Left hindlimb (tissue), 1 donor: ENCODE measurements at regions not wholly inside any gene's neighbourhood (a gene's known extent, or its start where the extent isn't known, plus 50 kb on each side); places are given as distances from the start of the nearest gene placed in this dataset.
"Not testable (repeated sequence)": the region's sequence is repeated elsewhere in the genome, so short reads cannot be mapped to it uniquely, and the experiment has no call there.

ENCODE experiments used
- DNase-seq: peaks from one replicate; pipeline ENCODE4 v3.0.0-alpha.2; 2018

DNA sequence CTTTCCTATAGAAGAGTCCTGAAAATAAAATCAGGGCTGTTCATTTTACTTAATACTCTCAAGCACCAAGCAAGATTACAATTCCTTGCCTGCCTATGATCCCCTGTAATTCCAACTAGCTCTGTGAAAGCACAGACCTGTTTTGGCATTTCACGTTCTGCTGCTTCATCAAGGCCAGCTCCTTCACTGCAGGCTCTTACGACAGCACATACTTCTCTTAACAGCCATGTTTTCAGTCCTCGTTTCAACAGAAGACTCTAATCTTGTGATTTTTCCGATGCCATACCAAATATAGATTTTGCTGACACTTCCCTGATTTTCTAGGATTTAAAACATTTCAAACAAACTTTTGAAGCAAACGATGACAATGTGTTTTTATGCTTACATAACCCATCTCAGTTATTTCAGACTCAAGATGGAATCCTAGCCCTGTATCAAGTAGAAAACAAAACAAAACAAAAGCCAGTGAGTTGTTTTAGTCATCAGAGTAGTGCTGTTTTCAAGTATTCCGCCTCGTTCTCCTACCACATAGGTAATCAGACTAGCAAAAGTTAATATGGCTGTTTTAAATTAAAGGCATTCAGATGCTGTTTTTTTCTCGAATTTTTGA, 616.5 kb upstream of the CITED2 start:
- DNase-seq, result no peak

DNA sequence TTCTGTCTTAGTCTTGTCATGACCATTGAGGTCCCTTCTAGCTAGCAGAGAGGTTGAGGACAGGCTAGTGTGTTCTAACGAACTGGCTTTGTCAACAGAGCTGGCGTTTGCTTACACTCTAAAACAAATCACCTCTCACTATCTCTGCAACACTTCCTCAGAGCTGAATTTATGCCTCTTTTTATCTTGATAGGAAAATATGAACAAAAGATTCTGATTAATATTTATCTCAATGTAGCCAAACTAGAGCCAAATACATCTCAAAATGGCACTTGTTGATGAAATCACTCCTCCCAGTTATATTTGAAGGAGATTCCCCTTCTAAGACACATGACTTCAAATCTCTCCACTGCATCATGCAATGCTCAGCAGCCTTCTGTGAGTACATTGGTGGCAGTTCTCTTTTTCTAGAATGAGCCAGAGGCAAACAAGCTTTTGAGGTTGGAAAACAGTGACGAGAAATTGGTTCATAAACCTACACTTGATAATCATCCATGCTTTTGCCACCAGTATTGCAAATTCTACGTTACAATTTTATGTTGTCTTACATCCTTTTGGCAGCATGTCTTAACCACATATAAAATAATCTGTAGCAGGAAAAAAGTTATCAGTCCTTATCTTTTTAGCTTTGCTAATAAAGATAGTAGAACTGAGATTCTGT, 615.7 kb upstream of the CITED2 start:
- no peak for DNase-seq

DNA sequence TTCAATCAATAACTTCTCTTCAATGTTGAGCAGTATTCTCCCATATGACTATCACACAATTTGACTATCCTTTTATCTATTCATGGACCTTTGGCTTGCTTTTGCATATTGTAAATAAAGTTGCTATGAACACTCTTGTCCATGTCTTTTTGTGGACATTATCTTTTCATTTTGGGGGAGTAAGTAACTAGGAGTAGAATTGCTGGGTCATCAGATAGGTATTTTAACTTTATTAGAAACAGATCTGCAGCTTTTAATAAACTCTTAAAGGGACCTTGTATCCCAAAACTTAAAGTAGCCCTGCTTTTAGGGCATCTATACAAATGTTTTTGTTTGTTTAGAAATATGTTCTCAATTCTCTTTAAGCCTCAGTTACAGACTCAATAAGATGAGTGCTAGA, 614.2 kb upstream of the CITED2 start:
- DNase-seq, result no peak

DNA sequence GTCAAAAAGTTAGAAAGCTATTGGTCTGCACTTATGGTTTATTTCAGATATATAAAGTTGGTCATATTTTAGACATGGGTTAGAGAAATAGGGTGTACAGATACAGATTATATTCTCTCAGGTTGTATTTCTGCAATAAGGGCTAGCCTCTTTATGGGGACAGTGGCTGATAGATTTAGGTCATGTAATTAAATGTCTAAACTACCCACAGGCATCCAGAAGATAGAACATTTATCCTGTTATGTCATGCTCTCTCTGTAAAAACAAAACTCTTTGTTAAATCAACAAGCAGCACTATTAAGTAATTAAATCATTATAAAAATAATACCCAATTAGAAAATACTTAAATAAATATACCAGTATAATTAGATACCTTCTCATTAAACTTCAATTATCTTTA, 612.6 kb upstream of the CITED2 start:
- DNase-seq, result no peak

DNA sequence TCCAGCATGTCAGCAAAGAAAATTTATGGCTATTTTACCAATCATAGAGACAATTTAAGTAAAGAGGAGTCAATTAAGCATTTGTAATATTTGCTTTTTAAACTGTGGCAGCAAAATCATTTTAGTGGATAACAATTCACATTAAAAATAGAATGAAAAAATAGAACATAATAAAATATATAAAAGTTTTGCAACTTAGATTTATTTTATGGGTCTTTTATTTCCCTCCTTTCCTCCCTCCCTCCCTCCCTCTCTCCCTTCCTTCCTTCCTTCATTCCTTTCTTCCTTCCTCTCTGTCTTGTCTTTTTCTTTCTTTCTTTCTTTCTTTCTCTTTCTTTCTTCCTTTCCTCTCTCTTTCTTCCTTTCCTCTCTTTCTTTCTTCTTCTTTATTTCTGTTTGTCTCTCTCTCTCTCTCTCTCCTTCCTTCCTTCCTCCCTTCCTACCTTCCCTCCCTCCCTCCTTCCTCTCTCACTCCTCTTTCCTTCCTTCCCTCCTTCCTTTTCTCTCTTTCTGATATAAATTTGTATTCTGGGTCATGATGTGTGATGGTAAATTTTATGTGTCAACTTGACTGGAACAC, 610.9 kb upstream of the CITED2 start:
- no peak for DNase-seq

DNA sequence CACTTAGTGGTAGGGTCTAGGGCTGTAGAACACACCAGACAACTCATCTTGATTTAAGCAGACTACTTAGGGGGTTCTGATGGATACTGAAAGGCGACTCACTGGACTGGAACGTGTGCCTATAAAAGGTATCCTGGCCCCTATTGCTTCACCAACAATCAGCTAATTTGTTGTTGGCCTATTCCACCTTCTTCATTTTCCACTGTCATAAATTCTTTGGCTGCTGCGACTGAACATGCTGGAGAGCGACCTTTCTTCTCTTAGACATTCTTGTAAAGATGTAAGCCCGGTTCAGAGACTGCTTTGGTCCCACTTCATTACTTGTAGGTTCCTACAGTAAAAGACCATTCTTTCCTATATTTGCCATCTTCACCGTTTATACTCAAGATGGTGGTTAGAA, 609.9 kb upstream of the CITED2 start:
- DNase-seq, result no peak

DNA sequence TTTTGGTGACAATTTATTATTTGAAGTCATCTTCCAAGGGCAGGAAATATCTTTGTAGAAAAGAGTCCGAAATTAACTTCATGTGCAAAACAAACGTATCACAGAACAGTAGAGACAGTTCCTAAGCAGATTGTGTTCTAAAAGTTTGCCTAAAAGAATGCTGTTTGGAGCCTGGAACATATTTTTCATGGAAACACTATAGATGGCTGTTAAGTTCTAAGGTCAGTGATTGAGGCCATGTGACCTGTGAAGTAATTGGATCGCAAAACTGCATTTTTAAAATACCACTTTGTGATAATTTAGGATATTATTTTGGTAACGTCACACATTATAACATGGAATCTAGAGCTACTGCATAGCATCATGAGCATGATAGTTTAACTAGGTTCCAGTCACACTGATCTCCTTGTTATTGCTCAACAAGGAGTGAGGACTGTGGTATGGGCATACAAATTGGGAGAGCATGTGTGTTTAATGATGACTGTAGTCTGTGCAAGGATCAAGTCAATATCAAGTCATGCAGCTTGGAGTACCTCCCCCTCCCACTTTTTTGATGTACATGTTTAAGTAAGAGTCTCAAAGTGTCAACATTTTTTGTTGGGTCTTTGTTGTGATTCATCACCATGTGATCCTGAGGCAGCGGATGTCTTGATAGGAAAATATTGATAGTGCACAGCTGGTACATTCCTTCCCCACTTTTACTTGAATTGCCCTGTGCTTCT, 609.3 kb upstream of the CITED2 start:
- no peak for DNase-seq

DNA sequence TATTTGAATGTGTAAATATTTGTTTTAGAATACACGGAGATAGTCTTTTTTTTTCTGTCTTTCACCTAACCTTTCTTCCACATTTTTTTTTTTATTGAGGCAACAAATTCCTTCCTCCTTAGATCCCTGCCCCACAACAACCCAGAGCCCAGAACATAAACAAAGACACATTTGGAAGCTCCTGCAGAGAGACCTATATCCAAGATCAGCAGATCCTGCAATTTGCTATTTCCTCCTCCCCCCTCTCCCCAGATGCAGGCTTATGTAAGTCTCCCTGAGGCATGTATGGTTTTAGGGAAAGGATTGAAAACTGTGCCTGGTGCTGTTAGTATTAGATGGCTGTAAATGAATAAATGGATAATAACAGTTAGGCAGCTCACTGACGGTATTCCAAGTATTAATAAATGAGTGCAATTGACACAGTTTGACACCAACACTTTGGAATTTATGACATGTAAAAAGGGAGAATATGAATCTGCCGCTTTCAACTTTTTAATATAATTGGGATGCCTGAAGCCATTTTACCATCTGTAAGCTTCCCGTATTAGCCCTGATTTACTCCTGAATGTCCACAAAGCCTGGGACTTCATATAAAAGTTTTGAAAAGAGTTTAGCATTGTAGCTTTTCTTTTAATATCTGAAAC, 608.3 kb upstream of the CITED2 start:
- no peak for DNase-seq

DNA sequence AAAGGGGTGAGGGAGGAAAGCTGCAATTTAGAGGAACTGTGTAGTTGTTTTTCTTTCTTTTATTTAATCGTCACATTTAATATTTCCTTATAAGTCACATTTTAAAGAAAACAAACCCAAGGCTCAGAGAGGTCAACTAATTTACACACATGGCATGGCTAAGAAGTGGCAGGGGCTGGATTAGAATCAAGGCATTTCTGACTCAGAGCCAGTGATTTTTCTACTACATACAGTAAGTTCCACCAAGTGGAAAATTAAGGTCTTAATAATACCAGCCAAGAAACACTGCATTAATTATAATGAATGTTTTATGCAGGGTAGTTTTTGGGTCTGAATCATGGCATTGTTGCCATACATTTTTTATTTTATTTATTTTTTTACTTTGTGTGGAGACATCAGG, 607.7 kb upstream of the CITED2 start:
- no peak for DNase-seq

DNA sequence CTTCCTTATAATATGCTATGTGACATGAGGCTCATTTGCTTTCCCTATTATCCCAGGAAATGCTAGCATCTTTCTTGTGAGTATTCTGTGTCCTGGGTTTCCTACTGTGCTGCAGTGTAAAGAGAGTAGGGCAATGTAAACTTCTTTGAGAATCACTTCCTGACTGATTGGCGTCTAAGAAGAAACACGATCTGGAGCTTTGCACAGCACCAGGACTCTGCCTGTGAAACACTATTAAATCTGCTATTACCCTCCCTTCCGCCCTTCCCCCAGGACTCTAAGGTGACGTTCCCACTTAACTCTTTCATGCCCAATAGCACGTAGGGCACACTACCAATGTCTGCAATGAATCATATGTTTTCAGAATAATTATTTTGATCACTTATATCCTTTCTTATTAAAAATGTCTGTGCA, 607.3 kb upstream of the CITED2 start:
- DNase-seq, result no peak

DNA sequence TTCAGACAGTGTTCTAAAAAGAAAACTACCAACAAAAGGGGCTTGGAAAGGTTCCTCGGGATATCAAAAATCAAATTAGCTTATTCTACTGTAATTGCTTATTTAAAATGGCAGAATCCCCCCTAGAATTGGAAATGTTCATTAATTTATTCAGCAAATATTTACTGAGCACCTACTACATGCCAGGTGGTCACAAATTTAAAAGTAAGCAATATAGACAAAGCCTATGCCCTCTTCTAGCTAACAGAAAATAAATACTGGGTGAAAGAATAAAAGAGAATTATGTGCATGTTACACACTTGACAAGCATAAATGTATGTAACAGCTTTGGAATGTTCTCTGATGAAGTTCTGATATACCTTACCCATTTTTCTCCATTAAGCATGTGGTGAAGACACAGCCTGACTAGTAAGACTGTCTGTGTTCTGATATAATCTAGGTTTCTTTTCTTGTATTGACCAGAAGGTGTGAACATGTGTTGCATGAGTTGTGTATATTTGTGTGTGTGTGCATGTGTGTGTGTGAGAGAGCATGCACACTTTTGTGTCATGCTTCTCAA, 606.7 kb upstream of the CITED2 start:
- no peak for DNase-seq

DNA sequence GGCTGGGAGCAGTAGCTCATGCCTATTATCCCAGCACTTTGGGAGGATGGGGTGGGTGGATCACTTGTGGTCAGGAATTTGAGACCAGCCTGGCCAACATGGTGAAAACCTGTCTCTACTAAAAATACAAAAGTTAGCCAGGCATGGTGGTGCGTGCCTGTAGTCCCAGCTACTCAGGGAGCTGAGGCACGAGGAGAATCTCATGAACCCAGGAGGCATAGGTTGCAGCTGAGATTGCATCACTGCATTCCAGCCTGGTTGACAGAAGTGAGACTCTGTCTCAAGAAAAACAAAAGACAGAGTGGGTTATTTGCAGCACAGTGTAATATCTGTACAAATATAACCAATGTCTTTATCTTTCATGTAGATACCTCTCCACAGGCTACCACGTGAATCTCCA, 606.2 kb upstream of the CITED2 start:
- not testable (repeated sequence) for DNase-seq

DNA sequence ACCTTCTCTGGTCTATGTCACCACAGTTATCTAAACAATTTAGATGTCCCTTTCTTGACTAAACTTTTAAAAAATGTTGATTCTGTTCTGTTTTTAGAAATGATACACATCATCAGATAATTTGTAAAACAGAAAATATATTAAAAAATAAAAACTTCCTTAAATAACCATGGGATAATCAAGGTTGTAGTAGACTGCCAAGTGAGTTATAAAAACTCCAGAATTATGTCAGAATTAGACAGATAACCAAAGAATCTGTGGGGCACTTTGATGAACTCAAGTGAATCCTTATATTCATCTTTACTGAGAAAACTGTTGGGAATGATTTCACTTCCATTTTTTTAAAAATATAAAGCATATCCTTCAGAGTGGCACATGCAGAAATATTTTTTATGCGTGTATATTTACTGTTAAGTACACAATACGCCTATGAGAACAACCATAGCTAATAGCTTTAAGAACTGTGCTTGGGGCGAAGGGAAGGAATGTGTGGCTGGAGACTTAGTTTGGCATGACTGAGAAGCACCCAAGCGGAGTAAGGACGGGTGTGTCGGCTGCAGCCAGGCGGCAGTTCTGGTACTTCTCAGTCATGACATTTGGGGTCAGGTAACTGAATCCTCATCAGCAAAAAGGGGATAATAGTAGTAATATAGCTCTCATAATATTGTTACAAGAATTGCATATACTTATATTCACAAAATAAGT, 604.7 kb upstream of the CITED2 start:
- no peak for DNase-seq

DNA sequence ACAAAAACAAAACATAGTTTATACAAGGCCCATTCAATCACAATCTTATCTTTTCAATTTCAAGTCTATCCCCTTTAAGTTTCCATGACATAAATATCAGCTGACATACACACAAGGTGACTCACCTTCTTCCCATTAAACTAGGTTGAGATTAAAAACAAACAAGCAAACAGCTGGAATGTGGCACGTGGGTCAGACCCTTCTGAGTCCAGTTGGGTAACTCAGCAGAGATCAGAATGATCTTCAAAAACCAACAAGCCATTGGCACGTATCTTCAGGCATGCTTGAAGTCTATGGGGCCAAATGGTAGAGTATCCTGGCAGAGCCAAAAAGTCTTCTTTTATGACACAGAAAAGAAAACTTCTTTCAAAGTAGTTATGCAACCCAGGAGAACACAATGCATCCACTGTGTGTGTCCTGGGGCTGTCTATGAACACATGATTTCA, 603.5 kb upstream of the CITED2 start:
- no peak for DNase-seq

DNA sequence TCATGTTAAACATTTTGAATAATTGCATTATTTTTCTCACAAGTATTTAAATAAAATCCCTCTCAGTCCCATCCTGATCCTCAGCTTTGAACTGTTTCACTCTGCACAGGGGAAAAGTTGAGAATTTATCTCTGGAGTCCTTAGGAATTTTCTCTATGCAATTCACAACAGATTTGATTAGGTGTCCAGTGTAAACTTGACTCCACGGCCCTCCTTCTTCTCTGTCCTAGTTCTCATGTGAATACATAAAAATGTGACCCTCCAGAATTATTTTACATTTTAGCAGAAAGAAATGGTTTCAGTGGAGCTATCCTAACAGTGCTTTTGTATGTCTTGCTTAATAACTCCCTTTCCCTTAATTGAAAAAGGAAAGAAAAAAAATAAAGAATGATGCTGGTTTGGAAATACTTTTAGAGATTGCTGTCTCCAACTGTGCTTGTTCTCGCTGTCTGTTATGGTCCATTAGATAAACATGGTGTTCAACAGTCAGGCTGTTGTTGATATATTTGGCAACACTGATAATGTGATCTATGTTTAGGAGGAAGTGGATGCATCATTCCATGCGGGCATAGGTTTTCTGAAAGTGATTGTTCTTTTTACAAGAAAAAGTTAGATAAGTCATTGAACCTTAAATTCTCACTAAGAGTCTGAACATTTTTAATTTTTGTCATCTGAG, 599.4 kb upstream of the CITED2 start:
- DNase-seq, result no peak

DNA sequence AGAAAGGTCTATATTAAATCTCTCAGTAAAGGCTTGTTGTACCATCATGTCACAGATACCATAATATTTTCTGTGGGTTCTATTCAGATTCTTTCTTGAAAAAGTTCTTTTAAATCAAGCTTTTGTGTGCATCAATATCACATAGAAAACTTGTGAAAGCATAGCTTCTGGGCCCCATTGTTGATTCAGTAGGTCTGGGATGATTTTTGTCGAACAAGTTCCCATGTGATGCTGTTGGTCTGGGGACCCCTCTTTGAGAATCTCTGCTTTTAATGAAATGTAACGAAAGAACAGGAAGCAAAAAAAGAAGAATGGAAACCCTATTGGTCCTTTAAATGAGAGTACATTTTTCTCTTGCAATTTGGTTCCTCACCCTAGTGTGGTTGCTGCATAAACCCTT, 597.7 kb upstream of the CITED2 start:
- no peak for DNase-seq

DNA sequence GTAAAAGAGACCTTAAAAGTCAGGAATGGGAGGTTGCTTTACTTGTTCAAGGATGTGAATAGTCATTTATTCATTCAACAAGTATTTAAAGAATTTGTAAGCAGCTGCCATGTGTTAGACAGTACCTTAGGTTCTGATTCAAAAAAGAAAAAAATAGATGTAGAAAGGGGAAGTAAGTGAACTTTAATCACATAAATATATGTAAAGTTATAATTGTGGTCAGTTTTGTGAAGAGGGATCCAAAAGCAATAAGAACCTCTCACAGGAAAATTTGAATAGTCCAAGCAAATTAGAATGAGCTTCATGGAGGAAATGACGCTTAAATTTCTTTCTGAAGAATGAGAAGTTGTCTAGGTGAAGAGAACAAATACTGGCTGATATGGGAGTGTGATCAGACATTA, 596.1 kb upstream of the CITED2 start:
- no peak for DNase-seq

DNA sequence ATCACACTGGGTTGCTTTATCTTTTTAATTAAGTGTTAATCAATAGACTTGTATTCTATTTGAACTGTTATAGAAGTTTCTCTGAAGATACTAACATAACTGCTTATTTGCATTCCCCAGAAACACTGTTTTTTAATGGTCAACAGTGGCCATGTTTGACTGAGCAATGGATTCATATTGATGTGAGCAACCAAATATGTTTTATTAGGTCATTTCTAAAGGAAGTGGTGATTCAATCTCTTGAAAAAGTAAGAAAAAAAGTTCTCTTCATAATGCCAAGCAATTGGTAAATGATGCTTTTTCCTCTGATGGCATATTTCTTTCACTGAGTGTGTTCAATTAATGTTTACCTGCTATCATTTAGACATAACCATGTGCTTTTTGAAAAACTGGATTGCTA, 593.0 kb upstream of the CITED2 start:
- no peak for DNase-seq

DNA sequence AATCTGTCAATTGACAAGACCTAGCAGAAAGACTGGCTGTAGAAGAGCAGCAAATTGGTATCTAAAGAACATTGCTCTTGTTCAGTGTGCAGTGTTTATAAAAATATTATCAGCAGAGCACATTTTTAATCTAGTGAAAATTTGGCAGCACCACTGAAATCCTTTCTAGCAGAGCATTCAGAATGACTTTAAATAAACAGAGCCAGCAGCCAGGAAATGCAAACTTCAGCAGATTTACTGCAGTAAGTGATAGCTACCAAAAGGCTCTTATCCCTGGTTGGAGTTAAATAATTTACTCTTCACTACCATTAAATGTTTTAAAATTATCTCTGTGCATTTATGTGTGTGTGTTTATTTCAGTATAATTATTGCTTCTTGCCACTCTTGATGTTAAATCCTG, 590.9 kb upstream of the CITED2 start:
- DNase-seq, result no peak

DNA sequence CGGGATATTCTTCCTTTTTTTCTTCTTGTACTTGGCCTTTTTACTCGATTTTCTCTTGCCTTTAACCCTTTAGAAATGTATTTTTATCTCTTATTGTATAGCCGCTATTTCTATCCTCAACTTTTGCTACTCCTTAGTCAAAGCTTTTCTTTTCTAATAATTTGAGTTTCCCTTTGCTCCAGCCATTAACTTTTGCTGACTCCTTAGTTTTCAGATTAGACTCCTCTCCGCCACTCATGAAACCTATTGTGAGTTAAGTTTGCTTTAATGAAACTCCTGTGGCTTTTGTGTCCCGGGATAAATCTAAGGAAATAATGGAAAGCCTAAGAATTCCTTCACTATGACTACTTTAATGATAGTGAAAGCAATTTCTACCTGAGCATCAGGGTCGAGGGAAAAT, 590.3 kb upstream of the CITED2 start:
- DNase-seq, result no peak

DNA sequence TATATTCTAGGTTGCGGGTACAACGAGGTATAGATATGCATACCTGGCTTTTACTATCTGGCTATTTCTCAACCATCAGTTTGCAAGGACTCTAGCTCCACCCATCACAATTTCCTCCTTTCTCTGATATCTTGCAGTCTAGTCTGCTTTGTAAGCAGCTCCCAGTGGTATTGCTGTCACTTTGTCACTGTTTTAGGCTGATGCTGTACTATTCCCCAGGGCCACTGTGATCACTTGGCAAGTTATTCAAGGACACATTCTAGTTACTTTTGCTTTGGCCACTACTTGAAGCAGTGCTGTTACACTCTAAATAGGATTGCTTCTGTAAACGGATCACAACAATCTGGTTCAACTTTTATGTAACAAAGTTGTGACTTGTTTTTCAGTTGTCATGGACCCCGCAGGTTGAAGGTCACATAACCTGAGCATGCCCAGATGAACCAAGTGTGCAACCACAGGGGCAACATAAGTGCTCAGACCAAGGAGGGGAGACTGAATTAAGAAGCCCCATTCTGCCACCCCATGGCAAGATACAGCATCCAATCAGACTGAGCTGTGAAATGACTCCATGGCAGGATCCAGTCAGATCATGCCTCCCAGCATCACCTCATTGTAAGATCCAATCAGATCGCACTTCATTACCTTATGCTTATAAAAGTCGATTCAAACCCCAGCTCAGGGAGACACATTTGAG, 588.4 kb upstream of the CITED2 start:
- DNase-seq, result no peak
